OCI-LY1 (cell line): ENCODE measurements at regions not wholly inside any gene's neighbourhood (a gene's known extent, or its start where the extent isn't known, plus 50 kb on each side); places are given as distances from the start of the nearest gene placed in this dataset.

ENCODE experiments used
- EZH2 ChIP-seq: fragments of 200-600 bp; sonication (generic), shearing (Covaris generic); IDR thresholded peaks from 2 replicates; pipeline ENCODE4 v1.8.0; 2017; ENCODE audit warnings: borderline replicate concordance, mixed run types, mild to moderate bottlenecking, antibody characterized with exemption, low read length, moderate library complexity, mixed read lengths
- TF ChIP-seq, protein P1 (sequence below): fragments of 200-600 bp; sonication (generic), shearing (Covaris generic); IDR thresholded peaks from 2 replicates; pipeline ENCODE4 v1.5.1; 2017; ENCODE audit warnings: mild to moderate bottlenecking, antibody characterized with exemption, low read length, moderate library complexity, mixed read lengths

GRCh38 chr13:68064001-68064770, 834.0 kb upstream of the PCDH9 start:
- TF ChIP-seq, protein P1, sequence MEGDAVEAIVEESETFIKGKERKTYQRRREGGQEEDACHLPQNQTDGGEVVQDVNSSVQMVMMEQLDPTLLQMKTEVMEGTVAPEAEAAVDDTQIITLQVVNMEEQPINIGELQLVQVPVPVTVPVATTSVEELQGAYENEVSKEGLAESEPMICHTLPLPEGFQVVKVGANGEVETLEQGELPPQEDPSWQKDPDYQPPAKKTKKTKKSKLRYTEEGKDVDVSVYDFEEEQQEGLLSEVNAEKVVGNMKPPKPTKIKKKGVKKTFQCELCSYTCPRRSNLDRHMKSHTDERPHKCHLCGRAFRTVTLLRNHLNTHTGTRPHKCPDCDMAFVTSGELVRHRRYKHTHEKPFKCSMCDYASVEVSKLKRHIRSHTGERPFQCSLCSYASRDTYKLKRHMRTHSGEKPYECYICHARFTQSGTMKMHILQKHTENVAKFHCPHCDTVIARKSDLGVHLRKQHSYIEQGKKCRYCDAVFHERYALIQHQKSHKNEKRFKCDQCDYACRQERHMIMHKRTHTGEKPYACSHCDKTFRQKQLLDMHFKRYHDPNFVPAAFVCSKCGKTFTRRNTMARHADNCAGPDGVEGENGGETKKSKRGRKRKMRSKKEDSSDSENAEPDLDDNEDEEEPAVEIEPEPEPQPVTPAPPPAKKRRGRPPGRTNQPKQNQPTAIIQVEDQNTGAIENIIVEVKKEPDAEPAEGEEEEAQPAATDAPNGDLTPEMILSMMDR, result no peak
- no peak for TF ChIP-seq EZH2
